CD4-positive, alpha-beta T cell (primary cell): ENCODE measurements at regions not wholly inside any gene's neighbourhood (a gene's known extent, or its start where the extent isn't known, plus 50 kb on each side); places are given as distances from the start of the nearest gene placed in this dataset.

ENCODE experiments used
- ATAC-seq: fragments of 200-7000 bp; cut with Tn5 transposase; one replicate; pipeline ENCODE4 v1.10.0; 2022; ENCODE audit warnings: mild to moderate bottlenecking; ENCODE audit not compliant: poor library complexity
- CTCF ChIA-PET: fragments of 350-600 bp; sonication (Branson Sonifier 250); formaldehyde crosslinking; loops from one replicate; lab custom pipeline; 2021; ENCODE audit warnings: antibody characterized with exemption, inconsistent platforms; lab: Charles Lee
- POLR2A ChIA-PET: fragments of 350-600 bp; sonication (Branson Sonifier 250); formaldehyde crosslinking; loops from one replicate; lab custom pipeline; 2021; ENCODE audit warnings: antibody characterized with exemption, inconsistent platforms; lab: Charles Lee
- DNase-seq, 14 experiments: peaks; one replicate each; pipeline ENCODE4 v3.0.0-alpha.2; 2013 to 2020; ENCODE audit warnings: mixed read lengths in 2 of 14
- H3K27ac ChIP-seq, 2 donors: one replicate each; pipeline versions ENCODE4 v1.5.1 to v1.7.0; 2013; ENCODE audit warnings: low read length in 2 of 2, low read depth in 1 of 2, mild to moderate bottlenecking in 1 of 2
- H3K27me3 ChIP-seq, 2 experiments: 1 replicate in 1 of 2; 2 replicates in 1 of 2; pipeline versions ENCODE4 v1.6.1 to v1.7.0; 2013; ENCODE audit warnings: low read length in 2 of 2, control low read depth in 1 of 2, mild to moderate bottlenecking in 1 of 2, moderate library complexity in 1 of 2; ENCODE audit not compliant: insufficient read depth in 2 of 2, control insufficient read depth in 1 of 2
- H3K36me3 ChIP-seq: one replicate; pipeline ENCODE4 v1.6.1; 2013; ENCODE audit warnings: low read length, control low read depth; ENCODE audit not compliant: insufficient read depth
- H3K4me1 ChIP-seq: one replicate; pipeline ENCODE4 v1.6.1; 2013; ENCODE audit warnings: low read length, control low read depth; ENCODE audit not compliant: insufficient read depth
- H3K4me3 ChIP-seq: one replicate; pipeline ENCODE4 v1.5.1; 2013; ENCODE audit warnings: mild to moderate bottlenecking, low read length, moderate library complexity
- H3K9me3 ChIP-seq, 2 experiments: 1 replicate in 1 of 2; 2 replicates in 1 of 2; pipeline versions ENCODE4 v1.6.1 to v1.7.0; 2013; ENCODE audit warnings: low read length in 2 of 2, mild to moderate bottlenecking in 2 of 2, control low read depth in 1 of 2, moderate library complexity in 1 of 2; ENCODE audit not compliant: control insufficient read depth in 1 of 2, insufficient read depth in 1 of 2
- H3K27ac Mint-ChIP-seq: one replicate; pipeline ENCODE4 v1.8.0; 2020; ENCODE audit warnings: mixed read lengths
- H3K27me3 Mint-ChIP-seq: one replicate; pipeline ENCODE4 v1.8.0; 2021; ENCODE audit warnings: mixed read lengths
- H3K36me3 Mint-ChIP-seq: one replicate; pipeline ENCODE4 v1.8.0; 2021; ENCODE audit warnings: low read depth, mixed read lengths
- H3K4me1 Mint-ChIP-seq: one replicate; pipeline ENCODE4 v1.8.0; 2021; ENCODE audit warnings: low read depth, mixed read lengths
- H3K4me3 Mint-ChIP-seq: one replicate; pipeline ENCODE4 v1.8.0; 2020; ENCODE audit warnings: mild to moderate bottlenecking, mixed read lengths
- H3K9me3 Mint-ChIP-seq: one replicate; pipeline ENCODE4 v1.8.0; 2020; ENCODE audit warnings: mixed read lengths
- CTCF ChIP-seq: fragments of 200-600 bp; IDR thresholded peaks from one replicate; pipeline ENCODE4 v1.8.0; 2022; ENCODE audit warnings: antibody characterized with exemption, mild to moderate bottlenecking
- intact Hi-C, 2 experiments: fragments of 100-400 bp; cut with DNase I in 1 of 2; cut with micrococcal nuclease in 1 of 2; formaldehyde crosslinking; loops; one replicate each; pipeline versions ENCODE4 v1.15.1 to v1.9.0; 2023 to 2025; cut with DNase I, micrococcal nuclease

- ChIA-PET CTCF (no interaction called here), POLR2A (no interaction called here)
- Histone ChIP-seq H3K27ac (no peak overlapping the region), H3K4me1 (no peaks in the 10 kb centered on the region), H3K36me3 (no peaks in the 10 kb centered on the region), H3K4me3 (no peak overlapping the region), H3K27me3 (peaks cover 0 to 5% of the 10 kb centered on the region in 2 experiments), H3K9me3 (no peaks in the 10 kb centered on the region)
- H3K27ac Mint-ChIP-seq: no peak overlapping the region
- H3K27me3 Mint-ChIP-seq: peaks cover 30% of the 10 kb centered on the region
- H3K9me3 Mint-ChIP-seq: no peaks in the 10 kb centered on the region
- TF ChIP-seq CTCF: no peak
- no peak for ATAC-seq
- intact Hi-C loops: no loop called here
- H3K36me3 Mint-ChIP-seq: no peaks in the 10 kb centered on the region
- H3K4me3 Mint-ChIP-seq: no peak overlapping the region
- H3K4me1 Mint-ChIP-seq: no peaks in the 10 kb centered on the region
- no peak for DNase-seq
Measured at GRCh38 chr11:88042647-88043046, 132.6 kb downstream of the RAB38 start.

- H3K27ac Mint-ChIP-seq: no peak overlapping the region
- no peaks in the 10 kb centered on the region for H3K4me1 Mint-ChIP-seq
- H3K9me3 Mint-ChIP-seq: no peaks in the 10 kb centered on the region
- Histone ChIP-seq H3K27me3 (peaks cover 0 to 5% of the 10 kb centered on the region in 2 experiments), H3K9me3 (no peaks in the 10 kb centered on the region), H3K27ac (no peak overlapping the region), H3K36me3 (no peaks in the 10 kb centered on the region), H3K4me1 (no peaks in the 10 kb centered on the region), H3K4me3 (no peak overlapping the region)
- TF ChIP-seq CTCF: no peak
- H3K36me3 Mint-ChIP-seq: no peaks in the 10 kb centered on the region
- ChIA-PET POLR2A (no interaction called here), CTCF (no interaction called here)
- ATAC-seq (no peak), DNase-seq (no peak)
- H3K4me3 Mint-ChIP-seq: no peak overlapping the region
- H3K27me3 Mint-ChIP-seq: peaks cover 30% of the 10 kb centered on the region
- intact Hi-C loops: no loop called here
Measured at GRCh38 chr11:88042238-88042637, 133.0 kb downstream of the RAB38 start.

- intact Hi-C loops: no loop called here
- Histone ChIP-seq H3K9me3 (no peaks in the 10 kb centered on the region), H3K27ac (no peak overlapping the region), H3K4me3 (no peak overlapping the region), H3K27me3 (peaks cover 0 to 5% of the 10 kb centered on the region in 2 experiments), H3K36me3 (no peaks in the 10 kb centered on the region), H3K4me1 (no peaks in the 10 kb centered on the region)
- H3K4me1 Mint-ChIP-seq: no peaks in the 10 kb centered on the region
- H3K36me3 Mint-ChIP-seq: no peaks in the 10 kb centered on the region
- no peak for DNase-seq
- H3K27me3 Mint-ChIP-seq: peaks cover 30% of the 10 kb centered on the region
- H3K27ac Mint-ChIP-seq: no peak overlapping the region
- H3K4me3 Mint-ChIP-seq: no peak overlapping the region
- no peak for ATAC-seq
- H3K9me3 Mint-ChIP-seq: no peaks in the 10 kb centered on the region
- ChIA-PET CTCF (no interaction called here), POLR2A (no interaction called here)
- no peak for TF ChIP-seq CTCF
Measured at GRCh38 chr11:88041679-88042078, 133.6 kb downstream of the RAB38 start.
